H9 (cell line): ENCODE measurements at regions not wholly inside any gene's neighbourhood (a gene's known extent, or its start where the extent isn't known, plus 50 kb on each side); places are given as distances from the start of the nearest gene placed in this dataset.

Experiments used
- DNase-seq: peaks from one replicate; pipeline ENCODE4 v3.0.0-alpha.2; 2017
- H2AFZ ChIP-seq: one replicate; pipeline ENCODE4 v1.6.1; 2013; ENCODE audit warnings: mild to moderate bottlenecking, low read length, control low read depth, moderate library complexity
- H2AK5ac ChIP-seq: 2 replicates; pipeline ENCODE4 v1.6.1; 2013; ENCODE audit warnings: low read length, control low read depth, mixed read lengths; ENCODE audit not compliant: insufficient read length
- H2BK120ac ChIP-seq: one replicate; pipeline ENCODE4 v1.6.1; 2013; ENCODE audit warnings: low read depth, mild to moderate bottlenecking, low read length, control low read depth, inconsistent platforms; ENCODE audit not compliant: poor library complexity, severe bottlenecking
- H2BK12ac ChIP-seq: 2 replicates; pipeline ENCODE4 v1.6.1; 2013; ENCODE audit warnings: low read length, control low read depth, mixed read lengths, low read depth; ENCODE audit not compliant: insufficient read length
- H2BK15ac ChIP-seq: 2 replicates; pipeline ENCODE4 v1.6.1; 2013; ENCODE audit warnings: low read depth, low read length, control low read depth
- H2BK20ac ChIP-seq: one replicate; pipeline ENCODE4 v1.6.1; 2013; ENCODE audit warnings: low read depth, mild to moderate bottlenecking, low read length, control low read depth, inconsistent platforms; ENCODE audit not compliant: poor library complexity, severe bottlenecking
- H2BK5ac ChIP-seq: 2 replicates; pipeline ENCODE4 v1.6.1; 2013; ENCODE audit warnings: low read length, control low read depth, mixed read lengths; ENCODE audit not compliant: insufficient read length
- H3K14ac ChIP-seq: 2 replicates; pipeline ENCODE4 v1.6.1; 2013; ENCODE audit warnings: low read length, control low read depth; ENCODE audit not compliant: insufficient read depth
- H3K18ac ChIP-seq: 2 replicates; pipeline ENCODE4 v1.6.1; 2013; ENCODE audit warnings: low read depth, mild to moderate bottlenecking, mixed read lengths, low read length, control low read depth; ENCODE audit not compliant: insufficient read length
- H3K23ac ChIP-seq: 2 replicates; pipeline ENCODE4 v1.6.1; 2013; ENCODE audit warnings: low read length, control low read depth, mixed read lengths, low read depth; ENCODE audit not compliant: insufficient read length
- H3K23me2 ChIP-seq: 2 replicates; pipeline ENCODE4 v1.6.1; 2013; ENCODE audit warnings: low read depth, mild to moderate bottlenecking, mixed read lengths, low read length, control low read depth; ENCODE audit not compliant: insufficient read length, poor library complexity, severe bottlenecking
- H3K27ac ChIP-seq: 2 replicates; pipeline ENCODE4 v1.5.1; 2013; ENCODE audit warnings: low read length, control low read depth, mixed read lengths, low read depth; ENCODE audit not compliant: insufficient read length
- H3K27me3 ChIP-seq: 2 replicates; pipeline ENCODE4 v1.6.1; 2013; ENCODE audit warnings: low read length, control low read depth, inconsistent platforms; ENCODE audit not compliant: insufficient read depth
- H3K4ac ChIP-seq: 2 replicates; pipeline ENCODE4 v1.6.1; 2013; ENCODE audit warnings: low read depth, mild to moderate bottlenecking, control low read depth, inconsistent platforms, low read length, moderate library complexity
- H3K4me1 ChIP-seq: 2 replicates; pipeline ENCODE4 v1.6.1; 2013; ENCODE audit warnings: low read length, control low read depth, inconsistent platforms; ENCODE audit not compliant: insufficient read depth
- H3K4me2 ChIP-seq: 2 replicates; pipeline ENCODE4 v1.6.1; 2013; ENCODE audit warnings: low read length, control low read depth, mixed read lengths; ENCODE audit not compliant: insufficient read length, insufficient read depth
- H3K56ac ChIP-seq: 2 replicates; pipeline ENCODE4 v1.6.1; 2013; ENCODE audit warnings: low read depth, mild to moderate bottlenecking, mixed read lengths, low read length, control low read depth; ENCODE audit not compliant: insufficient read length
- H3K79me1 ChIP-seq: 2 replicates; pipeline ENCODE4 v1.6.1; 2013; ENCODE audit warnings: low read depth, mild to moderate bottlenecking, moderate library complexity, low read length, control low read depth, inconsistent platforms; ENCODE audit not compliant: insufficient read depth, poor library complexity, severe bottlenecking
- H3K79me2 ChIP-seq: 2 replicates; pipeline ENCODE4 v1.6.1; 2013; ENCODE audit warnings: low read length, control low read depth, inconsistent platforms; ENCODE audit not compliant: insufficient read depth
- H3K9ac ChIP-seq: 2 replicates; pipeline ENCODE4 v1.6.1; 2013; ENCODE audit warnings: low read length, control low read depth, mixed read lengths; ENCODE audit not compliant: insufficient read length; ENCODE audit errors: extremely low read depth
- H3K9me3 ChIP-seq: one replicate; pipeline ENCODE4 v1.6.1; 2013; ENCODE audit warnings: low read depth, low read length, inconsistent platforms; ENCODE audit not compliant: control insufficient read depth
- H3T11ph ChIP-seq: one replicate; pipeline ENCODE4 v1.6.1; 2013; ENCODE audit warnings: mild to moderate bottlenecking, low read length, control low read depth, inconsistent platforms
- H4K20me1 ChIP-seq: one replicate; pipeline ENCODE4 v1.6.1; 2013; ENCODE audit not compliant: control insufficient read depth, insufficient read length, insufficient read depth
- H4K5ac ChIP-seq: 2 replicates; pipeline ENCODE4 v1.6.1; 2013; ENCODE audit warnings: low read depth, mild to moderate bottlenecking, mixed read lengths, low read length, control low read depth; ENCODE audit not compliant: insufficient read length
- H4K8ac ChIP-seq: replicated peaks from 2 replicates; pipeline ENCODE4 v1.6.1; 2013; ENCODE audit warnings: low read length, control low read depth, mixed read lengths, low read depth; ENCODE audit not compliant: insufficient read length
- H4K91ac ChIP-seq: 2 replicates; pipeline ENCODE4 v1.6.1; 2013; ENCODE audit warnings: low read depth, mild to moderate bottlenecking, moderate library complexity, mixed read lengths, low read length, control low read depth; ENCODE audit not compliant: insufficient read length
- H3K27ac Mint-ChIP-seq, 3 experiments: 2 replicates in 2 of 3; 3 replicates in 1 of 3; pipeline ENCODE4 v1.8.0; 2020 to 2021; ENCODE audit warnings: mixed read lengths in 3 of 3, mild to moderate bottlenecking in 1 of 3, moderate library complexity in 1 of 3
- H3K27me3 Mint-ChIP-seq: 2 replicates; pipeline ENCODE4 v1.8.0; 2021; ENCODE audit warnings: low read depth, mild to moderate bottlenecking, moderate library complexity, mixed read lengths
- H3K36me3 Mint-ChIP-seq, 3 experiments: 2 replicates in 2 of 3; 3 replicates in 1 of 3; pipeline ENCODE4 v1.8.0; 2020 to 2021; ENCODE audit warnings: low read depth in 3 of 3, mixed read lengths in 3 of 3; ENCODE audit not compliant: insufficient read depth in 1 of 3
- H3K4me1 Mint-ChIP-seq, 2 experiments: 2 replicates each; pipeline ENCODE4 v1.8.0; 2020; ENCODE audit warnings: mixed read lengths in 2 of 2
- H3K4me3 Mint-ChIP-seq, 2 experiments: 2 replicates in 1 of 2; 3 replicates in 1 of 2; pipeline ENCODE4 v1.8.0; 2020 to 2021; ENCODE audit warnings: mild to moderate bottlenecking in 2 of 2, mixed read lengths in 2 of 2, moderate library complexity in 1 of 2
- H3K9me3 Mint-ChIP-seq, 2 experiments: 2 replicates in 1 of 2; 3 replicates in 1 of 2; pipeline ENCODE4 v1.8.0; 2020; ENCODE audit warnings: mild to moderate bottlenecking in 2 of 2, mixed read lengths in 2 of 2, moderate library complexity in 1 of 2
- CTCF ChIP-seq: fragments of 200-600 bp; sonication (generic); conservative IDR thresholded peaks from 3 replicates; pipeline ENCODE4 v1.8.0; 2021; ENCODE audit warnings: antibody characterized with exemption, mild to moderate bottlenecking
- WGBS: extraction: QIAGEN DNeasy Blood & Tissue Kit; methylation state at CpG from one replicate; pipeline ENCODE4 v1.1.7; 2013; ENCODE audit warnings: missing lambda C conversion rate, low lambda C conversion rate, mixed read lengths; ENCODE audit not compliant: insufficient read length; ENCODE audit errors: extremely low coverage; 5-methylcytosine and 5-hydroxymethylcytosine counted together

- H3K23ac ChIP-seq = no peak overlapping the region
- H2AFZ ChIP-seq = no peak overlapping the region
- peaks cover 0 to 1% (median 0%) of the 10 kb centered on the region in 3 experiments; a peak in 1 of 7 replicates for H3K36me3 Mint-ChIP-seq
- H2BK15ac ChIP-seq = no peak overlapping the region
- H2AK5ac ChIP-seq = no peak overlapping the region
- no peak overlapping the region for H3K4me3 Mint-ChIP-seq
- no peak for DNase-seq
- H3K9ac ChIP-seq = no peak overlapping the region
- H2BK20ac ChIP-seq = no peak overlapping the region
- no peak overlapping the region for H2BK120ac ChIP-seq
- H3K27me3 Mint-ChIP-seq = no peaks in the 10 kb centered on the region
- no peak overlapping the region for H3K56ac ChIP-seq
- H4K8ac ChIP-seq = no peak overlapping the region
- H3K9me3 ChIP-seq = no peaks in the 10 kb centered on the region
- no peak overlapping the region for H3K4me2 ChIP-seq
- H3K14ac ChIP-seq = no peak overlapping the region
- H3K23me2 ChIP-seq = no peaks in the 10 kb centered on the region
- no peak overlapping the region for H3K4ac ChIP-seq
- no peaks in the 10 kb centered on the region for H3K79me1 ChIP-seq
- H3K79me2 ChIP-seq = no peaks in the 10 kb centered on the region
- H2BK5ac ChIP-seq = no peak overlapping the region
- no peak overlapping the region for H4K5ac ChIP-seq
- H3K4me1 ChIP-seq = no peaks in the 10 kb centered on the region
- no peak overlapping the region for H3K27ac ChIP-seq
- TF ChIP-seq CTCF = no peak
- no peak overlapping the region for H3T11ph ChIP-seq
- H3K9me3 Mint-ChIP-seq = peaks cover 0 to 4% of the 10 kb centered on the region in 2 experiments; a peak in 2 of 5 replicates
- H4K91ac ChIP-seq = no peak overlapping the region
- H3K4me1 Mint-ChIP-seq = peaks cover 12 to 16% of the 10 kb centered on the region in 2 experiments
- H2BK12ac ChIP-seq = no peak overlapping the region
- H3K27me3 ChIP-seq = no peaks in the 10 kb centered on the region
- WGBS = no CpG with 5 or more reads among the region's 1 CpG
- no peak overlapping the region for H3K27ac Mint-ChIP-seq
- no peak overlapping the region for H3K18ac ChIP-seq
- no peaks in the 10 kb centered on the region for H4K20me1 ChIP-seq
Measured at GRCh38 chr2:215767625-215768024, 245.7 kb downstream of the MREG start.
